ENCODE measurements at regions not wholly inside any gene's neighbourhood (a gene's known extent, or its start where the extent isn't known, plus 50 kb on each side); places are given as distances from the start of the nearest gene placed in this dataset.
"Not testable (repeated sequence)": the region's sequence is repeated elsewhere in the genome, so short reads cannot be mapped to it uniquely, and the experiment has no call there.

DNA sequence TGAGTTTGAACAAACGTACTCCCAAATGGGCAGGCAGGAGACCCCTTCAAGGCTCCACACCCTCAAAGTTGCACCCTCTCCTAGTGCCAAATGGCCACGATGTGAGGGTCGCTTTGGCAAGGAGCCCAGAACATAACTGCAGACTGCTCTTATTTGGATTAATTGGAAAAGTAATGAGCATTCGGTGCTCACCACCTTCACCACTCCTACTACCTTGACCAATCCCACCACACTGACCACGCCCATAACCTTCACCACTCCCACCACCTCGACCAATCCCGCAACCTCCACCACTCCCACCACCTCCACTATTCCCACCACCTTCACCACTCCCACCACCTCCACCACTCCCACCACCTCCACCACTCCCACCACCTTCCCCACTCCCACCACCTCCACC, 94.7 kb upstream of the PAX2 start:
- peaks cover 0 to 91% (median 40%) of the 10 kb centered on the region in 4 donors for H3K27me3 ChIP-seq
- no peak overlapping the region for H3K4me3 ChIP-seq
- no peaks in the 10 kb centered on the region for H3K36me3 ChIP-seq
- TF ChIP-seq EP300 (IDR thresholded peaks at IDR 0.05): no peak
- no peak for TF ChIP-seq POLR2A (IDR thresholded peaks at IDR 0.05; ENCODE audit: low read depth)
- TF ChIP-seq POLR2AphosphoS5 (IDR thresholded peaks at IDR 0.05): no peak
- no peak for TF ChIP-seq CTCF (IDR thresholded peaks at IDR 0.05)
- intact Hi-C loops (cut with DNase I): no loop called here
- no peak overlapping the region for H3K27ac ChIP-seq (replicated peaks in 1 of 4)
- WGBS: 80% methylated on average over 7 of the region's 7 CpGs
- H3K4me1 ChIP-seq: peaks cover 4 to 25% (median 22%) of the 10 kb centered on the region in 4 donors
- DNase-seq (ENCODE audit: extremely low spot score): no peak
- H3K9me3 ChIP-seq: no peaks in the 10 kb centered on the region

DNA sequence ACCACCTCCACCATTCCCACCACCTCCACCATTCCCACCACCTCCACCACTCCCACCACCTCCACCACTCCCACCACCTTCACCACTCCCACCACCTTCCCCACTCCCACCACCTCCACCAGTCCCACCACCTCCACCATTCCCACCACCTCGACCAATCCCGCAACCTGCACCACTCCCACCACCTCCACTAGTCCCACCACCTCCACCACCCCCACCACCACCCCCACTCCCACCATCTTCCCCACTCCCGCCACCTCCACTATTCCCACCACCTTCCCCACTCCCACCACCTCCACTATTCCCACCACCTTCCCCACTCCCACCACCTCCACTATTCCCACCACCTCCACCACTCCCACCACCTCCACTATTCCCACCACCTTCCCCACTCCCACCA, 94.3 kb upstream of the PAX2 start:
- H3K9me3 ChIP-seq; H3K27ac ChIP-seq (replicated peaks in 1 of 4); H3K4me3 ChIP-seq; H3K36me3 ChIP-seq; intact Hi-C loops (cut with DNase I); DNase-seq (ENCODE audit: extremely low spot score): not testable (repeated sequence)
- 90% methylated on average over 3 of the region's 3 CpGs for WGBS
- Histone ChIP-seq H3K4me1 (peaks cover 5 to 29% (median 26%) of the 10 kb centered on the region in 4 donors), H3K27me3 (peaks cover 0 to 91% (median 44%) of the 10 kb centered on the region in 4 donors)

- Histone ChIP-seq H3K27ac (replicated peaks in 1 of 4) (no peak overlapping the region), H3K36me3 (no peaks in the 10 kb centered on the region), H3K4me3 (no peak overlapping the region), H3K9me3 (no peaks in the 10 kb centered on the region), H3K27me3 (peaks cover 0 to 91% (median 50%) of the 10 kb centered on the region in 4 donors), H3K4me1 (peaks cover 8 to 37% (median 34%) of the 10 kb centered on the region in 4 donors)
- no peak for DNase-seq (ENCODE audit: extremely low spot score)
- intact Hi-C loops (cut with DNase I): no loop called here
- WGBS: 94% methylated on average over 4 of the region's 6 CpGs
- TF ChIP-seq POLR2A (IDR thresholded peaks at IDR 0.05; ENCODE audit: low read depth) (no peak), EP300 (IDR thresholded peaks at IDR 0.05) (no peak), POLR2AphosphoS5 (IDR thresholded peaks at IDR 0.05) (no peak), CTCF (IDR thresholded peaks at IDR 0.05) (no peak)
Measured at GRCh38 chr10:100651916-100652315, 93.5 kb upstream of the PAX2 start.

GRCh38 chr10:100652406-100653135, 92.8 kb upstream of the PAX2 start:
- TF ChIP-seq POLR2AphosphoS5 (IDR thresholded peaks at IDR 0.05) (no peak), CTCF (IDR thresholded peaks at IDR 0.05) (no peak), POLR2A (IDR thresholded peaks at IDR 0.05; ENCODE audit: low read depth) (no peak), EP300 (IDR thresholded peaks at IDR 0.05) (no peak)
- Histone ChIP-seq H3K27me3 (peaks cover 0 to 91% (median 55%) of the 10 kb centered on the region in 4 donors), H3K36me3 (no peaks in the 10 kb centered on the region), H3K27ac (replicated peaks in 1 of 4) (no peak overlapping the region), H3K9me3 (no peaks in the 10 kb centered on the region), H3K4me1 (peaks cover 8 to 37% (median 34%) of the 10 kb centered on the region in 4 donors), H3K4me3 (no peak overlapping the region)
- no peak for DNase-seq (ENCODE audit: extremely low spot score)
- intact Hi-C loops (cut with DNase I): no loop called here
- WGBS: 66% methylated on average over 7 of the region's 7 CpGs

DNA sequence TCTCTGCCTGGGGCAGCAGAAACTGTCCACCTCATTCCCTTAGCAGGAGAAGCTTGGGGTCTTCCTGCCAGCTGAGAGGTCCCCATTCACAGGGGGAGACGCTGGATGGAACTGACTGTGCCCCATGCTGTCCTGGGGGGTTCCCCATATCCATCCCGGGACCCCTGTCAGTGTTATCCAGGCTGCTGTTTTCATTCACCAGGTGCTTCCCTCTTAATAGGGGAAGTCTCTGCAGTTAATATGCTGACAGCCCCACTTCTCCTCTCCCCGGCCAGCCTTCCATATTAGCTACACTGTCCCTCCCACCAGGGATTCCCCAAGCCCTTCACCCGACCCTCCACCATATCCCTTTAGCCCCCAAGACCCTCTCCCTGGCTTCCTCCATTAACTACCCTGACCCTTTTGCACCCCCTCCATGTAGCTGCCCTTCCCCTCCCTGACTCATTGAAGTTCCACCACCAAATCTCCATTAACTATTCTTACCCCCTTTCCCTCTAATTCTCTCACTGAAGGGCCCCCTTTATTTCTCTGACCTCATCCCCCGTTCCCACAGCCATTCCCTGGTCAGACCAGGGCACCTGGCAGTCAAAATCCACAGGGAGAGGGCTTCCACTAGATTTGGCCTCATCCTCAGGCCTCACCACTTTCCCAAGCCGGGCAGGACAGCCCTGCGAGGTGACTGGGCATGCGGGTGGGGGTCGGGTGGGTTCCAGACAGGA, 92.0 kb upstream of the PAX2 start:
- Histone ChIP-seq H3K4me1 (peaks cover 8 to 37% (median 34%) of the 10 kb centered on the region in 4 donors), H3K27ac (replicated peaks in 1 of 4) (no peak overlapping the region), H3K27me3 (peaks cover 0 to 97% (median 59%) of the 10 kb centered on the region in 4 donors), H3K9me3 (no peaks in the 10 kb centered on the region), H3K4me3 (peak overlapping the region in 3 of 4 donors; percentile 23 to 44 (median 35)), H3K36me3 (no peaks in the 10 kb centered on the region)
- TF ChIP-seq POLR2AphosphoS5 (IDR thresholded peaks at IDR 0.05) (no peak), EP300 (IDR thresholded peaks at IDR 0.05) (no peak), POLR2A (IDR thresholded peaks at IDR 0.05; ENCODE audit: low read depth) (no peak), CTCF (IDR thresholded peaks at IDR 0.05) (no peak)
- 10% methylated on average over 9 of the region's 9 CpGs for WGBS
- intact Hi-C loops (cut with DNase I): no loop called here
- no peak for DNase-seq (ENCODE audit: extremely low spot score)
